OCI-LY7 (cell line): ENCODE measurements at regions not wholly inside any gene's neighbourhood (a gene's known extent, or its start where the extent isn't known, plus 50 kb on each side); places are given as distances from the start of the nearest gene placed in this dataset.

Experiments
- EZH2phosphoT487 ChIP-seq: fragments of 200-600 bp; sonication (generic); IDR thresholded peaks from 2 replicates; pipeline ENCODE4 v1.6.1; 2018; ENCODE audit warnings: low read depth, borderline replicate concordance, mild to moderate bottlenecking, mixed run types, antibody characterized with exemption, low read length, moderate library complexity, mixed read lengths
- TF ChIP-seq, protein P1 (sequence below): fragments of 200-600 bp; sonication (generic); conservative IDR thresholded peaks from 2 replicates; pipeline ENCODE4 v1.5.1; 2014; ENCODE audit warnings: mild to moderate bottlenecking, antibody characterized with exemption, low read length, moderate library complexity, mixed read lengths

DNA sequence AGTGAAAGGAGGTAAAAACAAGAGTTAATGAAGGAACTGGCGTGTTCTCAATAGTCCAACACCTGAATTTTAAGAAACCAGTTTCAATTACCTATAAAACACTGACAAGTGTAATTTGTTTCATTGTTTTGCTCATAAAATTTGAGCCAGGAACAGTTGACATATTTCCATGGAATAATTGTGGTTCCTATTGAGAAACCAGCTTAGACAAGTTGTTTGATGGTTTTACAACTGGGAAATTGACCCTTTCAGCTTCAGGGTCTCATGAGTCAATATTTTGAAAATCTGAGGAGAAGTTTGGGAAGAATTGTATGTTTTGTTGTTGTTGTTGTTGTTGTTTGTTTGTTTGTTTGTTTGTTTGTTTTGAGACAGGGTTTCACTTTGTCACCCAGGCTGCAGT, 69.1 kb upstream of the GADD45A start:
- TF ChIP-seq, protein P1, sequence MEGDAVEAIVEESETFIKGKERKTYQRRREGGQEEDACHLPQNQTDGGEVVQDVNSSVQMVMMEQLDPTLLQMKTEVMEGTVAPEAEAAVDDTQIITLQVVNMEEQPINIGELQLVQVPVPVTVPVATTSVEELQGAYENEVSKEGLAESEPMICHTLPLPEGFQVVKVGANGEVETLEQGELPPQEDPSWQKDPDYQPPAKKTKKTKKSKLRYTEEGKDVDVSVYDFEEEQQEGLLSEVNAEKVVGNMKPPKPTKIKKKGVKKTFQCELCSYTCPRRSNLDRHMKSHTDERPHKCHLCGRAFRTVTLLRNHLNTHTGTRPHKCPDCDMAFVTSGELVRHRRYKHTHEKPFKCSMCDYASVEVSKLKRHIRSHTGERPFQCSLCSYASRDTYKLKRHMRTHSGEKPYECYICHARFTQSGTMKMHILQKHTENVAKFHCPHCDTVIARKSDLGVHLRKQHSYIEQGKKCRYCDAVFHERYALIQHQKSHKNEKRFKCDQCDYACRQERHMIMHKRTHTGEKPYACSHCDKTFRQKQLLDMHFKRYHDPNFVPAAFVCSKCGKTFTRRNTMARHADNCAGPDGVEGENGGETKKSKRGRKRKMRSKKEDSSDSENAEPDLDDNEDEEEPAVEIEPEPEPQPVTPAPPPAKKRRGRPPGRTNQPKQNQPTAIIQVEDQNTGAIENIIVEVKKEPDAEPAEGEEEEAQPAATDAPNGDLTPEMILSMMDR: no peak
- TF ChIP-seq EZH2phosphoT487: no peak
